SK-N-SH treated with all-trans-retinoic acid at 6 μM for 48 hours (cell line): ENCODE measurements at regions not wholly inside any gene's neighbourhood (a gene's known extent, or its start where the extent isn't known, plus 50 kb on each side); places are given as distances from the start of the nearest gene placed in this dataset.

Source experiments
- ATAC-seq: fragments of 200-7000 bp; cut with Tn5 transposase; 3 replicates; pipeline ENCODE4 v1.9.1; 2020; ENCODE audit warnings: mild to moderate bottlenecking, moderate library complexity
- ARNTL ChIP-seq: fragments of 450-650 bp; formaldehyde crosslinking; IDR thresholded peaks from 2 replicates; pipeline ENCODE4 v1.5.0; 2020; ENCODE audit warnings: low read depth, mild to moderate bottlenecking, moderate library complexity, borderline replicate concordance
- BACH2 ChIP-seq: fragments of 250-450 bp; sonication (Bioruptor Pico); IDR thresholded peaks from 2 replicates; pipeline ENCODE4 v1.9.0; 2021; ENCODE audit warnings: mild to moderate bottlenecking, borderline replicate concordance
- CSDC2 ChIP-seq: fragments of 250-450 bp; sonication (Bioruptor Pico); IDR thresholded peaks from 2 replicates; pipeline ENCODE4 v1.5.0; 2020; ENCODE audit warnings: mild to moderate bottlenecking, moderate library complexity
- ESRRG ChIP-seq: fragments of 250-450 bp; sonication (Bioruptor Pico); IDR thresholded peaks from 2 replicates; pipeline ENCODE4 v1.6.1; 2021; ENCODE audit warnings: mild to moderate bottlenecking
- GLIS3 ChIP-seq: fragments of 250-450 bp; sonication (Bioruptor Pico); IDR thresholded peaks from 2 replicates; pipeline ENCODE4 v1.5.0; 2020; ENCODE audit warnings: mild to moderate bottlenecking, moderate library complexity
- ISL1 ChIP-seq: fragments of 250-450 bp; sonication (Bioruptor Pico); IDR thresholded peaks from 2 replicates; pipeline ENCODE4 v2.1.2; 2022; ENCODE audit warnings: mild to moderate bottlenecking, moderate library complexity
- OSR1 ChIP-seq: fragments of 250-450 bp; sonication (Bioruptor Pico); IDR thresholded peaks from 2 replicates; pipeline ENCODE4 v1.8.0; 2022; ENCODE audit warnings: moderate library complexity, mild to moderate bottlenecking, inconsistent platforms
- PPARA ChIP-seq: fragments of 250-450 bp; sonication (Bioruptor Pico); IDR thresholded peaks from 2 replicates; pipeline ENCODE4 v1.5.0; 2020; ENCODE audit warnings: mild to moderate bottlenecking, borderline replicate concordance
- RARB ChIP-seq: fragments of 250-450 bp; sonication (Bioruptor Pico); IDR thresholded peaks from 2 replicates; pipeline ENCODE4 v1.8.0; 2021; ENCODE audit warnings: mild to moderate bottlenecking, moderate library complexity
- SNAI2 ChIP-seq: fragments of 250-450 bp; sonication (Bioruptor Pico); IDR thresholded peaks from 2 replicates; pipeline ENCODE4 v1.5.0; 2020; ENCODE audit warnings: mild to moderate bottlenecking, moderate library complexity
- TCF4 ChIP-seq: fragments of 250-450 bp; sonication (Bioruptor Pico); IDR thresholded peaks from 2 replicates; pipeline ENCODE4 v1.8.0; 2021; ENCODE audit warnings: mild to moderate bottlenecking, moderate library complexity, borderline replicate concordance
- TOX ChIP-seq: fragments of 250-450 bp; sonication (Bioruptor Pico); IDR thresholded peaks from 2 replicates; pipeline ENCODE4 v1.8.0; 2021; ENCODE audit warnings: mild to moderate bottlenecking, moderate library complexity, borderline replicate concordance
- ZC3H10 ChIP-seq: fragments of 250-450 bp; sonication (Bioruptor Pico); IDR thresholded peaks from 2 replicates; pipeline ENCODE4 v1.5.1; 2021; ENCODE audit warnings: mild to moderate bottlenecking, moderate library complexity
- ZFP3 ChIP-seq: fragments of 250-450 bp; sonication (Bioruptor Pico); IDR thresholded peaks from 2 replicates; pipeline ENCODE4 v1.5.0; 2020; ENCODE audit warnings: mild to moderate bottlenecking, moderate library complexity
- ZFP30 ChIP-seq: fragments of 450-650 bp; formaldehyde crosslinking; IDR thresholded peaks from 2 replicates; pipeline ENCODE4 v1.5.0; 2022; ENCODE audit warnings: mild to moderate bottlenecking, moderate library complexity
- ZNF70 ChIP-seq: fragments of 450-650 bp; formaldehyde crosslinking; IDR thresholded peaks from 2 replicates; pipeline ENCODE4 v1.5.0; 2020; ENCODE audit warnings: mild to moderate bottlenecking, moderate library complexity
- ZNF8 ChIP-seq: fragments of 450-650 bp; formaldehyde crosslinking; IDR thresholded peaks from 2 replicates; pipeline ENCODE4 v1.5.0; 2020; ENCODE audit warnings: mild to moderate bottlenecking, moderate library complexity
- TF ChIP-seq, protein P1 (sequence below): fragments of 250-450 bp; sonication (Bioruptor Pico); IDR thresholded peaks from 2 replicates; pipeline ENCODE4 v1.8.0; 2021; ENCODE audit warnings: low read depth, mild to moderate bottlenecking, moderate library complexity, borderline replicate concordance
- TF ChIP-seq, protein P2 (sequence below): fragments of 250-450 bp; sonication (Bioruptor Pico); IDR thresholded peaks from 2 replicates; pipeline ENCODE4 v1.5.1; 2021; ENCODE audit warnings: mild to moderate bottlenecking, moderate library complexity
- TF ChIP-seq, protein P3 (sequence below): fragments of 250-450 bp; sonication (Bioruptor Pico); IDR thresholded peaks from 2 replicates; pipeline ENCODE4 v1.8.0; 2020; ENCODE audit warnings: mild to moderate bottlenecking, moderate library complexity, borderline replicate concordance
- TF ChIP-seq, protein P4 (sequence below): fragments of 250-450 bp; sonication (Bioruptor Pico); IDR thresholded peaks from 2 replicates; pipeline ENCODE4 v1.5.0; 2020; ENCODE audit warnings: mild to moderate bottlenecking, moderate library complexity

DNA sequence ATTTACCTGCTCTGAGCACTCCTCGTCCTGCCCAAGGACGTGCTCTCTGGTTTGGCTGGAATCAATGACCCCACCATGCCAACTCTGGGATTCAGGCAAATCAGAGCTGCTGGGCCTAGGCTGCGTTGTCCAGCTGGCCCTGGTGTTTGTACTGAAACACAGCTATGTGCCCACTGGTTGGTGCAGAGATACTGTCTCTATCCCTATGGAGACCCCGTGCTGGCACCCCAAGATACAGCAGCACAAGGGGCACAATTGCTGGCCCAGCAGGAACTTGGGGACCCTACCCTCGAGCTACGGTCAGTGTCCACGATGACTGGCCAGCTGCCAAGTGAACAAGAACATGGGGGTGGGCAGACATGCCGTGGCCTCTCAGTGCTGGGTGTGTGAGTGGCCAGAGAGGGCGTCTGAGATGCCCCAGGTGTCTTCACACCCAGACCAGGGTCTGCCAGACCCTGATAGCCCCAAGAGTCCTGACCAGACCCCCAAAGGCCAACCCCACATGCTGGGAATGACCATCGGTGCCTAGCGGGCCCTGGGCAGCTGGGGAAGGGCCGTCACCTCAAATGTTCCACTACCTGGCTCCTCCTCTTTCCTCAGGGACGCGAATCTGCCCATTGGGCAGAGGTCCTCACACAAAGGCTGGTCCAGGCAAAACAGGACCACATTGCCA, 79.3 kb upstream of the ZNF479 start:
- no peak for ATAC-seq
- TF ChIP-seq OSR1, result no peak
- TF ChIP-seq, protein P1, sequence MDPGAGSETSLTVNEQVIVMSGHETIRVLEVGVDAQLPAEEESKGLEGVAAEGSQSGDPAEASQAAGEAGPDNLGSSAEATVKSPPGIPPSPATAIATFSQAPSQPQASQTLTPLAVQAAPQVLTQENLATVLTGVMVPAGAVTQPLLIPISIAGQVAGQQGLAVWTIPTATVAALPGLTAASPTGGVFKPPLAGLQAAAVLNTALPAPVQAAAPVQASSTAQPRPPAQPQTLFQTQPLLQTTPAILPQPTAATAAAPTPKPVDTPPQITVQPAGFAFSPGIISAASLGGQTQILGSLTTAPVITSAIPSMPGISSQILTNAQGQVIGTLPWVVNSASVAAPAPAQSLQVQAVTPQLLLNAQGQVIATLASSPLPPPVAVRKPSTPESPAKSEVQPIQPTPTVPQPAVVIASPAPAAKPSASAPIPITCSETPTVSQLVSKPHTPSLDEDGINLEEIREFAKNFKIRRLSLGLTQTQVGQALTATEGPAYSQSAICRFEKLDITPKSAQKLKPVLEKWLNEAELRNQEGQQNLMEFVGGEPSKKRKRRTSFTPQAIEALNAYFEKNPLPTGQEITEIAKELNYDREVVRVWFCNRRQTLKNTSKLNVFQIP (CRISPR knock-in tag), result no peak
- no peak for TF ChIP-seq SNAI2 (CRISPR knock-in tag)
- no peak for TF ChIP-seq RARB
- TF ChIP-seq ISL1 (CRISPR knock-in tag), result no peak
- TF ChIP-seq ZC3H10, result no peak
- TF ChIP-seq ARNTL, result no peak
- no peak for TF ChIP-seq ESRRG
- TF ChIP-seq, protein P2, sequence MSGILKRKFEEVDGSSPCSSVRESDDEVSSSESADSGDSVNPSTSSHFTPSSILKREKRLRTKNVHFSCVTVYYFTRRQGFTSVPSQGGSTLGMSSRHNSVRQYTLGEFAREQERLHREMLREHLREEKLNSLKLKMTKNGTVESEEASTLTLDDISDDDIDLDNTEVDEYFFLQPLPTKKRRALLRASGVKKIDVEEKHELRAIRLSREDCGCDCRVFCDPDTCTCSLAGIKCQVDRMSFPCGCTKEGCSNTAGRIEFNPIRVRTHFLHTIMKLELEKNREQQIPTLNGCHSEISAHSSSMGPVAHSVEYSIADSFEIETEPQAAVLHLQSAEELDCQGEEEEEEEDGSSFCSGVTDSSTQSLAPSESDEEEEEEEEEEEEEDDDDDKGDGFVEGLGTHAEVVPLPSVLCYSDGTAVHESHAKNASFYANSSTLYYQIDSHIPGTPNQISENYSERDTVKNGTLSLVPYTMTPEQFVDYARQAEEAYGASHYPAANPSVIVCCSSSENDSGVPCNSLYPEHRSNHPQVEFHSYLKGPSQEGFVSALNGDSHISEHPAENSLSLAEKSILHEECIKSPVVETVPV (CRISPR knock-in tag), result no peak
- TF ChIP-seq ZNF8 (CRISPR knock-in tag), result no peak
- no peak for TF ChIP-seq CSDC2 (CRISPR knock-in tag)
- no peak for TF ChIP-seq ZFP30 (CRISPR knock-in tag)
- no peak for TF ChIP-seq ZNF70 (CRISPR knock-in tag)

DNA sequence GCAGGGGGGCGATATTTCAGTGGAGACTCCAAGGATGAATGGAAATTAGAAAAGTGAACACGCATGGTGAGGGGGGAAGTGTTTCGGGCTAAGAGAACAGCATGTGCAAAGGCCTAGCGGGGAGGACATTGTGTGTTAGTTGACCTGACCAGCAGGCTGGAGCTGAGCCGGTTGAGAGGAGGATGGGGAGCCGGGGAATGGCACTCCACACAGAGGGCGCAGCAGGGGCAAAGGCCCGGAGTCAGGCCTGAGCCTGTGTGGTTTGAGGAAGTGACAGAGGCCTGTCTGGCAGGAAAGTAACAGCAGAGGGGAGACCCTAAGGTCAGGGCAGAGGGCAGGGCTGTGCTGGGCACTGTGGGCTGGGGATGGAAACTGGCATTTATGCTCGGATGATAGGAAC, 83.2 kb upstream of the ZNF479 start:
- no peak for ATAC-seq
- no peak for TF ChIP-seq ZNF8 (CRISPR knock-in tag)
- no peak for TF ChIP-seq ZC3H10
- no peak for TF ChIP-seq ZFP3 (CRISPR knock-in tag)
- TF ChIP-seq TOX (CRISPR knock-in tag), result no peak
- no peak for TF ChIP-seq GLIS3 (CRISPR knock-in tag)
- TF ChIP-seq CSDC2 (CRISPR knock-in tag), result no peak
- TF ChIP-seq, protein P1 (CRISPR knock-in tag), result no peak
- no peak for TF ChIP-seq ESRRG
- TF ChIP-seq, protein P3, sequence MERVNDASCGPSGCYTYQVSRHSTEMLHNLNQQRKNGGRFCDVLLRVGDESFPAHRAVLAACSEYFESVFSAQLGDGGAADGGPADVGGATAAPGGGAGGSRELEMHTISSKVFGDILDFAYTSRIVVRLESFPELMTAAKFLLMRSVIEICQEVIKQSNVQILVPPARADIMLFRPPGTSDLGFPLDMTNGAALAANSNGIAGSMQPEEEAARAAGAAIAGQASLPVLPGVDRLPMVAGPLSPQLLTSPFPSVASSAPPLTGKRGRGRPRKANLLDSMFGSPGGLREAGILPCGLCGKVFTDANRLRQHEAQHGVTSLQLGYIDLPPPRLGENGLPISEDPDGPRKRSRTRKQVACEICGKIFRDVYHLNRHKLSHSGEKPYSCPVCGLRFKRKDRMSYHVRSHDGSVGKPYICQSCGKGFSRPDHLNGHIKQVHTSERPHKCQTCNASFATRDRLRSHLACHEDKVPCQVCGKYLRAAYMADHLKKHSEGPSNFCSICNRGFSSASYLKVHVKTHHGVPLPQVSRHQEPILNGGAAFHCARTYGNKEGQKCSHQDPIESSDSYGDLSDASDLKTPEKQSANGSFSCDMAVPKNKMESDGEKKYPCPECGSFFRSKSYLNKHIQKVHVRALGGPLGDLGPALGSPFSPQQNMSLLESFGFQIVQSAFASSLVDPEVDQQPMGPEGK, result no peak
- TF ChIP-seq OSR1, result no peak
- no peak for TF ChIP-seq ARNTL
- TF ChIP-seq, protein P2 (CRISPR knock-in tag), result no peak

DNA sequence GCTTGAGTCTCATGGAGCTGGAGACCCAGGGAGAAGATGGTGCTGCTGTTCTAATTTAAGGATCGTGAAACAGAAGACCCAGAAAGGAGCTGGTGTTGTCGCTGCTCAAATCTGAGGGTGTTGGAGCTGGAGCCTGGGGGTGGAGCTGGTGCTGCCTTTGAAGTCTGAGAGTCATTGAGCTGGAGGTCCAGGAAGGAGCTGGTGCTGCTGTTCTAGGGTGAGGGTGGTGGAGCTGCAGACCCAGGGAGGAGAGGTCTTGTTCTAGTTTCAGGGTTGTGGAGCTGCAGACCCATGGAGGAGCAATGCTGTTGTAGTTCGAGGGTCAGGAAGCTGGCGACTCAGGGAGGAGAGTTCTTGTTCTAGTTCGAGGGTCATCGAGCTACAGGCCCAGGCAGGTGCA, 84.1 kb upstream of the ZNF479 start:
- ATAC-seq, result no peak

DNA sequence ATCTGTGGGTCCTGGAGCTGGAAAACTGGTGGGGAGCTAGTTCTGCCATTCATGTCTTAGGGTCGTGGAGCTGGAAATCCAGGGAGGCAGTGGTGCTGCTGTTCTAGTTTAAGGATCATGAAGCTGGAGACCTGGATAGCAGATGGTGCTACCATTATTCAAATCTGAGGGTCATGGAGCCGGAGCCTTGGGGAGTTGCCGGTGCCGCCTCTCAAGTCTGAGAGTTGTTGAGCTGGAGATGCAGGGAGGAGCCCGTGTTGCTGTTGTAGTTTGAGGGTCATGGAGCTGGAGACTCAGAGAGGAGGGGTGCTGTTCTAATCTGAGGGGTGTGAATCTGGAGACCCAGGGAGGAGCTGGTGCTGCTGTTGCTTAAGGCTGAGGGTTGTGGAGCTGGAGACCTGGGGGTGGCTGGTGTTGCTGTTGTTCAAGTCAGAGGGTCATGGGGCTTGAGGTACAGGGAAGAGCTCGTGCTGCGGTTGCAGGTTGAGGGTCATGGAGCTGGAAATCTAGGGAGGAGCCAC, 86.0 kb upstream of the ZNF479 start:
- no peak for ATAC-seq
- TF ChIP-seq ISL1 (CRISPR knock-in tag) (no peak), PPARA (CRISPR knock-in tag) (no peak), SNAI2 (CRISPR knock-in tag) (no peak), RARB (no peak), ZFP3 (CRISPR knock-in tag) (no peak), ESRRG (no peak), TCF4 (CRISPR knock-in tag) (no peak), ZC3H10 (no peak), ARNTL (no peak), BACH2 (CRISPR knock-in tag) (no peak), ZFP30 (CRISPR knock-in tag) (no peak), OSR1 (no peak)
- TF ChIP-seq, protein P1 (CRISPR knock-in tag), result no peak
- TF ChIP-seq, protein P4, sequence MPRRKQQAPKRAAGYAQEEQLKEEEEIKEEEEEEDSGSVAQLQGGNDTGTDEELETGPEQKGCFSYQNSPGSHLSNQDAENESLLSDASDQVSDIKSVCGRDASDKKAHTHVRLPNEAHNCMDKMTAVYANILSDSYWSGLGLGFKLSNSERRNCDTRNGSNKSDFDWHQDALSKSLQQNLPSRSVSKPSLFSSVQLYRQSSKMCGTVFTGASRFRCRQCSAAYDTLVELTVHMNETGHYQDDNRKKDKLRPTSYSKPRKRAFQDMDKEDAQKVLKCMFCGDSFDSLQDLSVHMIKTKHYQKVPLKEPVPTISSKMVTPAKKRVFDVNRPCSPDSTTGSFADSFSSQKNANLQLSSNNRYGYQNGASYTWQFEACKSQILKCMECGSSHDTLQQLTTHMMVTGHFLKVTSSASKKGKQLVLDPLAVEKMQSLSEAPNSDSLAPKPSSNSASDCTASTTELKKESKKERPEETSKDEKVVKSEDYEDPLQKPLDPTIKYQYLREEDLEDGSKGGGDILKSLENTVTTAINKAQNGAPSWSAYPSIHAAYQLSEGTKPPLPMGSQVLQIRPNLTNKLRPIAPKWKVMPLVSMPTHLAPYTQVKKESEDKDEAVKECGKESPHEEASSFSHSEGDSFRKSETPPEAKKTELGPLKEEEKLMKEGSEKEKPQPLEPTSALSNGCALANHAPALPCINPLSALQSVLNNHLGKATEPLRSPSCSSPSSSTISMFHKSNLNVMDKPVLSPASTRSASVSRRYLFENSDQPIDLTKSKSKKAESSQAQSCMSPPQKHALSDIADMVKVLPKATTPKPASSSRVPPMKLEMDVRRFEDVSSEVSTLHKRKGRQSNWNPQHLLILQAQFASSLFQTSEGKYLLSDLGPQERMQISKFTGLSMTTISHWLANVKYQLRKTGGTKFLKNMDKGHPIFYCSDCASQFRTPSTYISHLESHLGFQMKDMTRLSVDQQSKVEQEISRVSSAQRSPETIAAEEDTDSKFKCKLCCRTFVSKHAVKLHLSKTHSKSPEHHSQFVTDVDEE (CRISPR knock-in tag), result no peak

More for the DNA sequence above, 84.1 kb upstream of the ZNF479 start:
- TF ChIP-seq BACH2 (CRISPR knock-in tag) (no peak), RARB (no peak), ARNTL (no peak), ZNF70 (CRISPR knock-in tag) (no peak), ZC3H10 (no peak), ISL1 (CRISPR knock-in tag) (no peak), ZNF8 (CRISPR knock-in tag) (no peak)
